ENCODE measurements at regions not wholly inside any gene's neighbourhood (a gene's known extent, or its start where the extent isn't known, plus 50 kb on each side); places are given as distances from the start of the nearest gene placed in this dataset.
A peak's percentile ranks its signal among the peaks of the same experiment; 100 is the strongest.
"Not testable (repeated sequence)": the region's sequence is repeated elsewhere in the genome, so short reads cannot be mapped to it uniquely, and the experiment has no call there.

GRCh38 chr6:4250645-4251044, 115.3 kb upstream of the ECI2 start:
- no peak for DNase-seq (ENCODE audit: low read depth)

DNA sequence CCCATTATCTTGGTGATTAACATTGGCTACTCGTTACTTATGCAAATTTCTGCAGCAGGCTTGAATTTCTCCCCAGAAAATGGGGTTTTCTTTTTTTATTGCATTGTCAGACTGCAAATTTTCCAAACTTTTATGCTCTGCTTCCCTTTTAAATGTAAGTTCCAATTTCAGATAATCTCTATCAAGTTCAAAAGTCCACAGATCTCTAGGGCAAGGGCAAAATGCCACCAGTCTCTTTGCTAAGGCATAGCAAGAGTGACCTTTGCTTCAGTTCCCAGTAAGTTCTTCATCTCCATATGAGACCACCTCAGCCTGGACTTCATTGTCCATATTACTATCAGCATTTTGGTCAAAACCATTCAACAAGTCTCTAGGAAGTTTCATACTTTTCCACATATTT, 108.5 kb upstream of the ECI2 start:
- DNase-seq (ENCODE audit: low read depth) = not testable (repeated sequence)

DNA sequence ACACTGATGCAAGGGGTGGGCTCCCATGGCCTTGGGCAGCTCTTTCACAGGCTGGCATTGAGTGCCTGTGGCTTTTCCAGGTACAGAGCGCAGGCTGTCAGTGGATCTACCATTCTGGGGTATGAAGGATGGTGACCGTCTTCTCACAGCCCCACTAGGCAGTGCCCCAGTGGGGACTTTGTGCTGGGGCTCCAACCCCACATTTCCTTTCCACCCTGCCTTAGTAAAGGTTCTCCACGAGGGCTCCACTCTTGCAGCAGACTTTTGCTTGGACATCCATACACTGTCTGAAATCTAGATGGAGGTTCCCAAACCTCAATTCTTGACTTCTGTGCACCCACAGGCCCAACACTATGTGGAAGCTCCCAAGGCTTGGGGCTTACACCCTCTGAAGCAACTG, 107.9 kb upstream of the ECI2 start:
- no peak for DNase-seq (ENCODE audit: low read depth)

DNA sequence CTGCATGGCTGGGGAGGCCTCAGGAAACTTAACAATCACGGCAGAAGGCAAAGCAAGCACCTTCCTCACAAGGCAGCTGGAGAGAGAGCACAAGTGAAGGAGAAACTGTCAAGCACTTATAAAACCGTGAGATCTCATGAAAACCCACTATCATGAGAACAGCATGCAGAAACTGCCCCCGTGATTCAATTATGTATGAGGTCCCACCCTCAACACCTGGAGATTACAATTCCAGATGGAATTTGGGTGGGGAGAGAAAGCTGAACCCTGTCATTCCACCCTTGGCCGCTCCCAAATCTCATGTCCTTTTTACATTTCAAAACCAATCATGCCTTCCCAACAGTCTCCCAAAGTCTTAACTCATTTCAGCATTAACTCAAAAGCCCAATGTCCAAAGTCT, 107.2 kb upstream of the ECI2 start:
- DNase-seq (ENCODE audit: low read depth) = no peak

DNA sequence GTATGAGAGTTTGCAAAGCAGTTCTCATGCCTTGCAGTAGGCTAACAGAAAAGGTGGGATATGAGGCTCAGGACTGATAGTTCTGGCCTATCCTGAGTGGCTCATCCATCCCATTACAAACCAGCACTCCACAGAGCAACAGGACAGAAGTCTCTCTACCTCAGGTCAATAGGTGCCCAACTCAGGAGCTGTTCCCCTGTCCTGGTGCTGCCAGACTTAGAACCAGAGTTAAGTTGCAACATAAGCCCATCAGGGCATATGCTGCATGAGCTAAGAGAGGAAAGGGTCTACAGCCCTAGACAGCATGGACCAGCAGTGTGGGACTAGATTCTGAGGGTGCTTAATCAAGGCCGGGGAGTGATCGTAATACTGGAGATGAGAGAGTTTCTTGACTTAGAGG, 104.8 kb upstream of the ECI2 start:
- DNase-seq (ENCODE audit: low read depth) = no peak

DNA sequence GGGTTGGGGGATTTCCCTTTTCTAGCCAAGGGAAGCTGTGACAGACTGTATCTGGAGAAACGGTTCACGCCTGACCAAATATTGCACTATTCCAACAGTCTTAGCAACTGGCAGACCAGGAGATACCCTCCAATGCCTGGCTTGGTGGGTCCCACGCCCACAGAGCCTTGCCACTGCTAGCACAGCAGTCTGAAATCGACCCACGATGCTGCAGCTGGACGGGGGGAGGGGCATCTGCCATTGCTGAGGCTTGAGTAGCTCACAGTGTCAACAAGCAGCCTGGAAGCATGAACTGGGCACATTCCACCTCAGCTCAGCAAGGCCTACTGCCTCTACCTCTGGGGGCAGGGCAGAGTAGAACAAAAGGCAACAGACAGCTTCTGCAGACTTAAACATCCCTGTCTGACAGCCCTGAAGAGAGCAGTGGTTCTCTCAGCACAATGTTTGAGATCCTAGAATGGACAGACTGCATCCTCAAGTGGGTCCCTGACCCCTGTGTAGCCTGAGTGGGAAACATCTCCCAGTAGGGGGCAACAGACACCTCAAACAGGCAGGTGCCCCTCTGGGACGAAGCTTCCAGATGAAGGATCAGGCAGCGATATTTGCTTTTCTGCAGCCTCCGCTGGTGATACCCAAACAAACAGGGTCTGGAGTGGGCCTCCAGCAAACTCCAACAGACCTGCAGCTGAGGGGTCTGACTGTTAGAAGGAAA, 89.9 kb upstream of the ECI2 start:
- DNase-seq (ENCODE audit: low read depth) = no peak

- DNase-seq (ENCODE audit: low read depth) = no peak
Measured at GRCh38 chr6:4224067-4224978, 88.9 kb upstream of the ECI2 start.

DNA sequence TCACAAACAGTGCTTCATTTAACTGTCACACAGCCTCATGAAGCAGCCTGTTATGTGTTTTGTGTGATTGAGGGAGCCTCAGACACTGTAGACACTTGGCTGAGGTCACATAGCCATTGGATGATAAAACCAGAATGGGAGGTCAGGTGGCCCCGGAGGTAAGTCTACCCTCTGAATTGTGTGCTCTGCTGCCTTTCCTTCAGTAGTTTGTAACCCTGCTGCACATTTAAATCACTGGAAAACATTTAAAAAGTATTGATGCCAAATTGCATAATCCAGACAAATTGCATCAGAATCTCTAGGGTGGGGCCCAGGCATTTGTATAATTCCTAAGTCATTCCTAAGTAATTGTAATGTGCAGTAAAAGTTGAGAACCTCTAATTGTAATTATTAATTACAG, 85.2 kb upstream of the ECI2 start:
- peak; percentile 26 for DNase-seq (ENCODE audit: low read depth)

GRCh38 chr6:4218619-4219317, 83.4 kb upstream of the ECI2 start:
- DNase-seq (ENCODE audit: low read depth) = not testable (repeated sequence)

DNA sequence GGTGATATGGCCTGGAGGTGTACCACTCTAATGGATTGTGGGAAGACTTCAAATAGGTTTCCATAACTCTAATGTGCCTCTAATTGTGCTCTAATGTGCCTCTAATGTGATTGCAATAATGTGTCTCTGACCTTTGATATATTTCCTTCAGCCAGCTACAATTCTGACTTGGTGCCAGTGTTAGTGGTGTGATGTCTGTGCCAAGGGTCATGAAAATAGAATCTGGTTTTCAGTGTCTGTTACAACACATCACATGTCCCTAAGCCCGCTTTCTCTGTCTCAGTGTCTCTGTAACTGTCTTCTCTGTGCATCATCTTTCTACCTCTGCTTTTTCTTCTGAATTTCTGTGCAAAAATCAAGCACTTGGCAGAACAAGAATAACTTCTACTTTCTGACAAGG, 77.2 kb upstream of the ECI2 start:
- DNase-seq (ENCODE audit: low read depth) = no peak

- peak; percentile 46 for DNase-seq (ENCODE audit: low read depth)
Measured at GRCh38 chr6:4210629-4211419, 75.4 kb upstream of the ECI2 start.

GRCh38 chr6:4209196-4209595, 73.8 kb upstream of the ECI2 start:
- DNase-seq (ENCODE audit: low read depth) = no peak

GRCh38 chr6:4208158-4208557, 72.8 kb upstream of the ECI2 start:
- DNase-seq (ENCODE audit: low read depth) = no peak

GRCh38 chr6:4203642-4204417, 68.5 kb upstream of the ECI2 start:
- not testable (repeated sequence) for DNase-seq (ENCODE audit: low read depth)

GRCh38 chr6:4192627-4193026, 57.3 kb upstream of the ECI2 start:
- DNase-seq (ENCODE audit: low read depth) = no peak

DNA sequence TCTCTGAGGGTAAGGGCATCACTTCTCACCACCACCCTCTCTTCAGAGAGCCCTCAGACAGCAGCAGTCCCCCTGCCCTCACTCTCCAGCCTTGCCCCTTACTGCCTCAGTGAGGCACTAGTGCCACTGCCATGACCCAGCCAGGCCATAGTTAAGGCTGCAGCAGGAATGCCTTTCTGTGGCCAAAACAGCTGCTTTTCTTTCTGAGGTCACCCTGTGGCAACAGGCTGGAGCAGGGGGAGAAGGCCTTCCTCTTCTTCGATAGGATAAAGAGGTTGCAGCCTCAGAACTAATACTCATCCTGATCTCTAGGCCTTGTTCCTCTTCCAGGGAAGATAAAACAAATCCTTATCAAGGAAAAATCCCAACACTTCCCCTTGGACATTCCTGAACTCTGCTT, 56.8 kb upstream of the ECI2 start:
- DNase-seq (ENCODE audit: low read depth) = no peak

DNA sequence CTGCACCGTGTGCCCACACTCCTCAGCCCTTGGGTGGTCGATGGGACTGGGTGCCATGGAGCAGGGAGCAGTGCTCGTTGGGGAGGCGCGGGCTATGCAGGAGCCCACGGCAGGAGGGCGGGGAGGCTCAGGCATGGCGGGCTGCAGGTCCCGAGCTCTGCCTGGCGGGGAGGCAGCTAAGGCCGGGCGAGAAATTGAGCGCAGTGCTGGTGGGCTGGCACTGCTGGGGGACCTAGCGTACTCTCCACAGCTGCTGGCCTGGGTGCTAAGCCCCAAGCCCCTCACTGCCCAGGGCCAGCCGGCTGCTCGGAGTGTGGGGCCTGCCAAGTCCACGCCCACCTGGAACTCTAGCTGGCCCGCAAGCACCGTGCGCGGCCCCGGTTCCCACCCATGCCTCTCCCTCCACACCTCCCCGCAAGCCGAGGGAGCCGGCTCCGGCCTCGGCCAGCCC, 55.9 kb upstream of the ECI2 start:
- no peak for DNase-seq (ENCODE audit: low read depth)

DNA sequence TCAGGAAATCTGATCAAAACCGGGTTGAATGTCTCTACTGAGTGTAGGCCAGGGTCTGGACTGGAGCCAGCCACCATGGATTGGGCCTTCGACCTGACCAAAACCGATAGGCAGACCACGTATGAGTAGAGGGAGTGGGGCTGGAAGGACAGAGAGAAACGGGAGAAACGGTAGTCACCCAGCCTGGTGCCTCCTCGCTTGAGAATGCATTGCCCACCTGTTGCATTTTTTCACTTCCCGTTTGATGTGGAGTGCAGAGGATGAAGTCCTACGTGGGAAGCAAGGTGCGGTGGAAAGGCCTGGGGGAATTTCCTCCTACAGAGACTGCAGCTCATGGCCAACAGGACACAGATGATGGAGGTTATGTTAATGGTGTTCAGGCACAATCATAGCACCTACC, 53.9 kb upstream of the ECI2 start:
- DNase-seq (ENCODE audit: low read depth) = no peak

- DNase-seq (ENCODE audit: low read depth) = no peak
Measured at GRCh38 chr6:4188801-4189200, 53.4 kb upstream of the ECI2 start.

GRCh38 chr6:4187480-4187879, 52.1 kb upstream of the ECI2 start:
- no peak for DNase-seq (ENCODE audit: low read depth)

DNA sequence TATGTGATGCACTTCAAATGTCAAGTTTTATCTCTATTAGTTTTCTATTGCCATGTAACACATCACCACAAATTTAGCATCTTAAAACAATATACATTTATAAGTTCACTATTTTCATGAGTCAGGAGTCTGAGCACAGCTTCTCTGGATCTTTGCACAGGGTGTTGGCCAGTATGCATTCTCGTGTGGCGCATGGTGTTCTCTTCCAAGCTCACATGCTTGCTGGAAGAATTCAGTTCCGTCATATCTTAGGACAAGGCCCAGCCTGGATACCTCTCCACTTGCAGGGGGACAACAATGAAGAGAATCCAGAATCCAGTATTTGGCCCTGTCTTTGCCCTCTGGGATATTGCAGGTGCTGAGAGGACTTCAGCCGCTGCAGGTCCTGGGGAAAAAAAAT, 51.0 kb upstream of the ECI2 start:
- no peak for DNase-seq (ENCODE audit: low read depth)

Data from fibroblast of the conjunctiva (primary cell).